Endodermal cell (in vitro differentiated cells): ENCODE measurements at regions not wholly inside any gene's neighbourhood (a gene's known extent, or its start where the extent isn't known, plus 50 kb on each side); places are given as distances from the start of the nearest gene placed in this dataset.

ENCODE experiments used
- DNase-seq: peaks from one replicate; pipeline ENCODE4 v3.0.0-alpha.2; 2017
- H3K27ac ChIP-seq: 2 replicates; pipeline ENCODE4 v1.5.1; 2013; ENCODE audit warnings: mild to moderate bottlenecking, low read depth, low read length, moderate library complexity
- H3K27me3 ChIP-seq: 2 replicates; pipeline ENCODE4 v1.6.1; 2013; ENCODE audit warnings: mild to moderate bottlenecking, low read length, moderate library complexity; ENCODE audit not compliant: insufficient read depth, control insufficient read depth, poor library complexity, severe bottlenecking
- H3K36me3 ChIP-seq: 2 replicates; pipeline ENCODE4 v1.7.0; 2013; ENCODE audit warnings: mild to moderate bottlenecking, low read length, moderate library complexity; ENCODE audit not compliant: control insufficient read depth, insufficient read depth
- H3K4me1 ChIP-seq: one replicate; pipeline ENCODE4 v1.7.0; 2013; ENCODE audit warnings: low read length; ENCODE audit not compliant: control insufficient read depth, insufficient read depth
- H3K4me3 ChIP-seq: 2 replicates; pipeline ENCODE4 v1.5.1; 2013; ENCODE audit warnings: mild to moderate bottlenecking, low read length, moderate library complexity
- H3K9ac ChIP-seq: 2 replicates; pipeline ENCODE4 v1.6.1; 2013; ENCODE audit warnings: mild to moderate bottlenecking, low read length, moderate library complexity; ENCODE audit not compliant: poor library complexity, severe bottlenecking; ENCODE audit errors: extremely low read depth
- H3K9me3 ChIP-seq: 2 replicates; pipeline ENCODE4 v1.6.1; 2013; ENCODE audit warnings: mild to moderate bottlenecking, low read length, moderate library complexity; ENCODE audit not compliant: control insufficient read depth
- H3K27ac Mint-ChIP-seq: 2 replicates; pipeline ENCODE4 v1.8.0; 2020; ENCODE audit warnings: mixed read lengths
- H3K27me3 Mint-ChIP-seq: 2 replicates; pipeline ENCODE4 v1.8.0; 2021; ENCODE audit warnings: mild to moderate bottlenecking, mixed read lengths; ENCODE audit not compliant: insufficient read depth
- H3K36me3 Mint-ChIP-seq: 2 replicates; pipeline ENCODE4 v1.8.0; 2020; ENCODE audit warnings: low read depth, mixed read lengths
- H3K4me1 Mint-ChIP-seq: 2 replicates; pipeline ENCODE4 v1.8.0; 2020; ENCODE audit warnings: mixed read lengths
- H3K4me3 Mint-ChIP-seq: 2 replicates; pipeline ENCODE4 v1.8.0; 2020; ENCODE audit warnings: mild to moderate bottlenecking, moderate library complexity, mixed read lengths
- H3K9me3 Mint-ChIP-seq: 2 replicates; pipeline ENCODE4 v1.8.0; 2020; ENCODE audit warnings: mild to moderate bottlenecking, mixed read lengths
- CTCF ChIP-seq: fragments of 200-600 bp; sonication (generic); conservative IDR thresholded peaks from 2 replicates; pipeline ENCODE4 v1.5.0; 2021; ENCODE audit warnings: antibody characterized with exemption, mild to moderate bottlenecking
- WGBS, 2 experiments: methylation state at CpG; one replicate each; pipeline versions ENCODE4 v1.1.5 to v1.1.7; 2013; ENCODE audit warnings: missing lambda C conversion rate in 2 of 2, mixed read lengths in 1 of 2; ENCODE audit not compliant: insufficient coverage in 1 of 2, insufficient read length in 1 of 2; 5-methylcytosine and 5-hydroxymethylcytosine counted together

GRCh38 chr6:144912474-144912873 lies 627.3 kb downstream of the UTRN start:
- TF ChIP-seq CTCF = no peak
- no peak for DNase-seq
- H3K27ac Mint-ChIP-seq = no peak overlapping the region
- Histone ChIP-seq H3K27ac (no peak overlapping the region), H3K27me3 (no peaks in the 10 kb centered on the region), H3K36me3 (no peaks in the 10 kb centered on the region), H3K9ac (no peak overlapping the region), H3K4me3 (no peak overlapping the region), H3K4me1 (no peaks in the 10 kb centered on the region), H3K9me3 (peaks cover 5% of the 10 kb centered on the region)
- 94% methylated on average over 1 of the region's 2 CpGs; no CpG with 5 or more reads in 1 of the 2 experiments for WGBS, 2 experiments
- H3K9me3 Mint-ChIP-seq = peaks cover 2% of the 10 kb centered on the region
- no peak overlapping the region for H3K4me3 Mint-ChIP-seq
- H3K36me3 Mint-ChIP-seq = no peaks in the 10 kb centered on the region
- no peaks in the 10 kb centered on the region for H3K27me3 Mint-ChIP-seq
- H3K4me1 Mint-ChIP-seq = no peaks in the 10 kb centered on the region

DNA sequence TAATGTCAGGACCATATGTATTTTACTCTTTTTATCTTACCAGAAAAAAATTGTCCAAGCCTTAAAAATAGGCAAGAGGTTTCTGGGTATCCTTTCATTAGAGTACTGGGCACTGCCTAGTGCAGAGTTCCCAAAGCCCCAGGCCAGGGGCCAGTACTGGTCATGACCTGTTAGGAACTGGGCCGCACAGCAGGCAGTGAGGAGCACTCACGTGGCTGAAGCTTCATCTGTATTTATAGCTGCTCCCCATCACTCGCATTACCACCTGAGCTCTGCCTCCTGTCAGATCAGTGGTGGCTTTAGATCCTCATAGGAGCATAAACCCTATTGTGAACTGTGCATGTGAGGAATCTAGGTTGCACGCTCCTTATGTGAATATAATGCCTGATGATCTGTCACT lies 632.9 kb downstream of the UTRN start:
- Mint-ChIP-seq H3K27me3 (no peaks in the 10 kb centered on the region), H3K36me3 (peaks cover 4% of the 10 kb centered on the region), H3K9me3 (peaks cover 8% of the 10 kb centered on the region), H3K4me1 (peaks cover 3% of the 10 kb centered on the region), H3K27ac (no peak overlapping the region), H3K4me3 (no peak overlapping the region)
- no peak overlapping the region for H3K4me3 ChIP-seq
- peaks cover 16% of the 10 kb centered on the region for H3K9me3 ChIP-seq
- WGBS, 2 experiments = 90% methylated on average over 2 to 4 of the region's 4 CpGs
- no peak overlapping the region for H3K27ac ChIP-seq
- no peaks in the 10 kb centered on the region for H3K27me3 ChIP-seq
- H3K4me1 ChIP-seq = no peaks in the 10 kb centered on the region
- no peak overlapping the region for H3K9ac ChIP-seq
- H3K36me3 ChIP-seq = no peaks in the 10 kb centered on the region
- no peak for TF ChIP-seq CTCF
- DNase-seq = no peak

DNA sequence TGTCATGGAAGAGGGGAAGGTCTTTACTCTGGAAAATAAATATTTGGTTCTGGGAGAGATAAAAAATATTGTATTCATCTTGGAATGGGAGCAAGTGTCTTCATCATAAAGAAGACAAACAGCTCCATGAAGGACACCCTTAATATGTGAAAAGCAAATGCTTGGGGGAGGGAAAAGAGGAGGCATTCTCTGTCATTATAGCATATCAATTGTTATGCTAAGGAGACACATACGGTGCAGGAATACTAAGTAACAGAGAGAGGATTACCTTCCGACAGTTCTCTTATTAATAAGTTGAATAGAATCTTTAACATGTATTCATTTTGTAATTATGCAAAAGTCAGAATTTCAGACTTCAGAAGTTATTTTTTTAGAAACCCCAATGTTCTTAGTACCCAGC lies 634.4 kb downstream of the UTRN start:
- H3K9me3 ChIP-seq = peaks cover 11% of the 10 kb centered on the region
- H3K27ac Mint-ChIP-seq = no peak overlapping the region
- H3K9ac ChIP-seq = no peak overlapping the region
- DNase-seq = no peak
- no peaks in the 10 kb centered on the region for H3K27me3 Mint-ChIP-seq
- WGBS, 2 experiments = 89% methylated on average over 2 of the region's 2 CpGs; no CpG with 5 or more reads in 1 of the 2 experiments
- no peak overlapping the region for H3K4me3 ChIP-seq
- H3K36me3 ChIP-seq = no peaks in the 10 kb centered on the region
- no peak overlapping the region for H3K27ac ChIP-seq
- H3K36me3 Mint-ChIP-seq = peaks cover 8% of the 10 kb centered on the region
- H3K27me3 ChIP-seq = no peaks in the 10 kb centered on the region
- no peaks in the 10 kb centered on the region for H3K4me1 ChIP-seq
- H3K4me3 Mint-ChIP-seq = no peak overlapping the region
- H3K4me1 Mint-ChIP-seq = peaks cover 3% of the 10 kb centered on the region
- peaks cover 8% of the 10 kb centered on the region for H3K9me3 Mint-ChIP-seq
- TF ChIP-seq CTCF = no peak
